ENCODE measurements at regions not wholly inside any gene's neighbourhood (a gene's known extent, or its start where the extent isn't known, plus 50 kb on each side); places are given as distances from the start of the nearest gene placed in this dataset.

- Histone ChIP-seq H3K27me3 (replicated peaks; ENCODE audit: insufficient read depth) (no peaks in the 10 kb centered on the region), H3K36me3 (ENCODE audit: low read depth) (no peaks in the 10 kb centered on the region), H3K4me3 (no peak overlapping the region), H3F3A (ENCODE audit: insufficient read depth) (no peaks in the 10 kb centered on the region), H2AFZ (no peak overlapping the region), H3K9me2 (ENCODE audit: insufficient read depth) (no peaks in the 10 kb centered on the region), H3K4me2 (ENCODE audit: unreplicated experiment) (no peak overlapping the region), H3K27ac (no peak overlapping the region), H3K79me2 (ENCODE audit: insufficient read depth) (no peaks in the 10 kb centered on the region), H3K9ac (no peak overlapping the region), H3K9me3 (ENCODE audit: low read depth) (no peaks in the 10 kb centered on the region), H3K4me1 (ENCODE audit: insufficient read depth) (no peaks in the 10 kb centered on the region), H4K20me1 (ENCODE audit: insufficient read depth) (no peaks in the 10 kb centered on the region)
- no peak for DNase-seq
- TF ChIP-seq EZH2phosphoT487 (IDR thresholded peaks at IDR 0.05; ENCODE audit: insufficient read depth, low read depth) = no peak
- TF ChIP-seq EZH2 (IDR thresholded peaks at IDR 0.05; ENCODE audit: insufficient read depth, poor library complexity, severe bottlenecking) = no peak
- whole genome bisulfite sequencing, 2 experiments (ENCODE audit: low coverage in 1 of 2, low lambda C conversion rate in 2 of 2, missing lambda C conversion rate in 2 of 2) = 59 to 62% methylated on average over 2 of the region's 2 CpGs
- in situ Hi-C loops (cut with MboI) = no loop called here
These were observed 370.9 kb upstream of the SEMA3A start for GRCh38 chr7:84565345-84566074.

DNA sequence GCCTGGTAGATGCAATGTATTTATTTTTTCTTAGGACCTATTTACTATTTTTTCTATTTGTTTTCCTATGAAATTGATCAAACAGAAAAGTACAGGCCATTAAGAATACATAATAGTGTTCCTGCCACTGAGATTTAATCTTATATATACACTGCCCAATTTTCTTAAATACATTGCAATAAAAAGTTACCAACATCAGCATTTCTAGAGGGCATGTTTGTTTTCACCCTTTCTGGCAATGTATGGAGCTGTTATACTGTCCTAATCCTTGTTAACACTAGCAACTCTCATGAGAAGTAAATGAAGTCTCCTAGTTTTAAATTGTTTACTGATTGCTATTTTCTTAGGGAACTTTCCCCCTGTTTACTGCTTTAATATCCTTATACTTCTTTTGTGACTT, 359.1 kb upstream of the SEMA3A start:
- no peak for TF ChIP-seq EZH2 (IDR thresholded peaks at IDR 0.05; ENCODE audit: insufficient read depth, poor library complexity, severe bottlenecking)
- no peak for TF ChIP-seq EZH2phosphoT487 (IDR thresholded peaks at IDR 0.05; ENCODE audit: insufficient read depth, low read depth)
- Histone ChIP-seq H3K4me2 (ENCODE audit: unreplicated experiment) (no peak overlapping the region), H2AFZ (no peak overlapping the region), H3K4me1 (ENCODE audit: insufficient read depth) (peaks cover 15% of the 10 kb centered on the region), H3K27me3 (replicated peaks; ENCODE audit: insufficient read depth) (no peaks in the 10 kb centered on the region), H3K9me3 (ENCODE audit: low read depth) (no peaks in the 10 kb centered on the region), H3K9ac (no peak overlapping the region), H3K79me2 (ENCODE audit: insufficient read depth) (no peaks in the 10 kb centered on the region), H3K4me3 (no peak overlapping the region), H3F3A (ENCODE audit: insufficient read depth) (peaks cover 7% of the 10 kb centered on the region), H3K36me3 (ENCODE audit: low read depth) (no peaks in the 10 kb centered on the region), H4K20me1 (ENCODE audit: insufficient read depth) (no peaks in the 10 kb centered on the region), H3K27ac (no peak overlapping the region), H3K9me2 (ENCODE audit: insufficient read depth) (no peaks in the 10 kb centered on the region)
- in situ Hi-C loops (cut with MboI) = no loop called here
- no peak for DNase-seq

GRCh38 chr7:84549409-84549808, 354.8 kb upstream of the SEMA3A start:
- Histone ChIP-seq H3K9ac (no peak overlapping the region), H3K4me3 (no peak overlapping the region), H3K4me2 (ENCODE audit: unreplicated experiment) (peak overlapping the region; percentile 63), H3K9me3 (ENCODE audit: low read depth) (no peaks in the 10 kb centered on the region), H3K36me3 (ENCODE audit: low read depth) (no peaks in the 10 kb centered on the region), H4K20me1 (ENCODE audit: insufficient read depth) (no peaks in the 10 kb centered on the region), H3K9me2 (ENCODE audit: insufficient read depth) (no peaks in the 10 kb centered on the region), H2AFZ (0 out of 2 replicates have a peak overlapping the region, but pooled peaks have one; percentile 6), H3K4me1 (ENCODE audit: insufficient read depth) (peaks cover 29% of the 10 kb centered on the region), H3K27ac (no peak overlapping the region), H3F3A (ENCODE audit: insufficient read depth) (peaks cover 16% of the 10 kb centered on the region), H3K27me3 (replicated peaks; ENCODE audit: insufficient read depth) (no peaks in the 10 kb centered on the region), H3K79me2 (ENCODE audit: insufficient read depth) (no peaks in the 10 kb centered on the region)
- DNase-seq = no peak
- in situ Hi-C loops (cut with MboI) = no loop called here
- WGBS, 2 experiments (ENCODE audit: low coverage in 1 of 2, low lambda C conversion rate in 2 of 2, missing lambda C conversion rate in 2 of 2) = 0% methylated on average over 1 of the region's 1 CpG
- TF ChIP-seq EZH2phosphoT487 (IDR thresholded peaks at IDR 0.05; ENCODE audit: insufficient read depth, low read depth) (no peak), EZH2 (IDR thresholded peaks at IDR 0.05; ENCODE audit: insufficient read depth, poor library complexity, severe bottlenecking) (no peak)

DNA sequence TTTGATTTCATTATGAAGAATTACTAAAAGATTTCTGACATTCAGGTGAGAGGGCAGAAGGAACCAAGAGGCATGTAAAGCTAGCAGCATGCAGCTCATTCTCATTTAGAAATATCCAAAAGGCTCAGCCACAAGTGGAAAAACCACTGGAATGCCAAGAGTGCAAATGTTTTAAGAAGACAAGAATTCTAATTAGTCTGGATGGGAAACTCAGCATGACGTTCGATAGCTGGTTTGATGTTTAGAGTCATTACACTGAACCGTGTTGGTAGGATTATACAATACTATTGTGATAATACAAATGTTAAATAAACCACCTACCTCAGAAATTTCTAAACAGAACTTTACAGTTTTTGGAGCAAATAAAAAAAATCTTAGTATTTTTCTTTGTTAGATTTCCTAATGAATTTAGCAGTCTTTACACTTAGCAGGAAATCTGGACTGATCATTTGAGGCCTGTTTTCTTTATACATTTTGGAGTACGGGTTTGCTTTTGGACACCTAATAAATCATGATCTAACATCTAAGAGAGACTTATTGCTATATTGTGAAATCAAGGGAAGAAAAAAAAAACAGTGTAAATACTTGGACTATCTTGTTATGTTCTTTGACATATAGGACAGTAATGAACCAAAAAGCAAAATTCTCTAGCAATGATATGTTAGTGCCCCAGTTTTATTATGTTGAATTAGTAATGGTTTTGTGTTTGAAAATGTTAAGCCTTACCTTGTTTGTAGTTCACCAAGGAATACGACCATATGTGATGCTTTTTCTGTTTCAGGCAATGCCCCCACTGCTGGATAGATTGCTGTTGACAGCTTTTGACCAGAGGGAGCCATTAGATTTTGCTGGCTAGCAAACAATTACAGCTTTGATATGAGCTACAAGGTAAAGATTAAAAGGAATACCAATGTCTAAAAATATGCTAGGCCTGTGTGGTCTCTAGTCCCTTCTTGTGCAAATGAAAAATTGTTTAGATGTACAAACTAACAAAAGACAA, 354.1 kb upstream of the SEMA3A start:
- H3K27ac ChIP-seq = peak overlapping the region; percentile 26
- no peaks in the 10 kb centered on the region for H3K9me3 ChIP-seq (ENCODE audit: low read depth)
- peak overlapping the region; percentile 6; the same call in 1 of the 2 replicates for H2AFZ ChIP-seq
- H3K4me1 ChIP-seq (ENCODE audit: insufficient read depth) = peaks cover 29% of the 10 kb centered on the region
- no peak overlapping the region; the same call in 1 of the 2 replicates for H3K4me3 ChIP-seq
- in situ Hi-C loops (cut with MboI) = no loop called here
- H4K20me1 ChIP-seq (ENCODE audit: insufficient read depth) = no peaks in the 10 kb centered on the region
- H3K9me2 ChIP-seq (ENCODE audit: insufficient read depth) = no peaks in the 10 kb centered on the region
- H3K9ac ChIP-seq = no peak overlapping the region
- H3K4me2 ChIP-seq (ENCODE audit: unreplicated experiment) = peak overlapping the region; percentile 63
- H3K27me3 ChIP-seq (replicated peaks; ENCODE audit: insufficient read depth) = no peaks in the 10 kb centered on the region
- peaks cover 16% of the 10 kb centered on the region for H3F3A ChIP-seq (ENCODE audit: insufficient read depth)
- no peaks in the 10 kb centered on the region for H3K79me2 ChIP-seq (ENCODE audit: insufficient read depth)
- TF ChIP-seq EZH2phosphoT487 (IDR thresholded peaks at IDR 0.05; ENCODE audit: insufficient read depth, low read depth) (no peak), EZH2 (IDR thresholded peaks at IDR 0.05; ENCODE audit: insufficient read depth, poor library complexity, severe bottlenecking) (no peak)
- 33 to 38% methylated on average over 5 of the region's 5 CpGs for WGBS, 2 experiments (ENCODE audit: low coverage in 1 of 2, low lambda C conversion rate in 2 of 2, missing lambda C conversion rate in 2 of 2)
- H3K36me3 ChIP-seq (ENCODE audit: low read depth) = no peaks in the 10 kb centered on the region
- DNase-seq = peak; percentile 72

Data from GM23248 (cell line).